ENCODE measurements at regions not wholly inside any gene's neighbourhood (a gene's known extent, or its start where the extent isn't known, plus 50 kb on each side); places are given as distances from the start of the nearest gene placed in this dataset.

- in situ Hi-C loops (cut with HindIII; ENCODE audit: low pct_unique_long_range_greater_than_20kb, low sequenced_read_pairs) = no loop called here
- DNase-seq (ENCODE audit: low read depth, low spot score) = no peak
Observed at GRCh38 chr10:90418869-90419652, 438.8 kb downstream of the HTR7 start.

DNA sequence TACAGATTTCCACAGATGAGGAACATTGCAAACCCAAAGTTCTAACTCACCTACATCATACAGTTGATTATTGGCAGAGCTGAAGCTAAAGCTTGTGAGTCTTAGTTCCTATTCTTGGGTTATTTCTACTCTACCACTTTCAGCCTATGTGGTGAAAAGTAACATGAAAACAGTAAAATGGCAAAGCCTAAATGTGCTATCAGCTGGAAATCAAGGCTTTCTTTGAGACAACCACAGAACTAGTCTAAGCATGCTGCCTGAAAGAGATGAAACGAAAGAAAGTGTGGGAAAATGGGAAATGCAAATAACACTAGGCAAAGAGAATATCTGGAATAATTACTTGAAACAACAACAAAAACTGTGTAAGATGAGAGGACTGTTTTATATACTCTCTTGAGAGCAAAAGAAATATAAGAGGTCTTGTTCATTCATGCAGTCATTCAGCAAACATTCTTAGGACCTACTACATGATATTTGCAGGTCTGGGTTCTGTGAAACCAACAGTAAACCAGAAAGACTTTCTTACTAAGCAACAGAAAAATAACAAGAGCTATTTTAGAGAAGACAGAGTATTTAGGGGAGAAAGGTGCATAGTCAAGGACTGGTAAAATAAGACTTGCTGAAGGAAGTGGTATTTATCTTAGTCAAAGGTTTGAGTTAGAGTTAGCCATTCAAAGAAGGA lies 437.1 kb downstream of the HTR7 start:
- DNase-seq (ENCODE audit: low read depth, low spot score) = no peak
- in situ Hi-C loops (cut with HindIII; ENCODE audit: low pct_unique_long_range_greater_than_20kb, low sequenced_read_pairs) = no loop called here

DNA sequence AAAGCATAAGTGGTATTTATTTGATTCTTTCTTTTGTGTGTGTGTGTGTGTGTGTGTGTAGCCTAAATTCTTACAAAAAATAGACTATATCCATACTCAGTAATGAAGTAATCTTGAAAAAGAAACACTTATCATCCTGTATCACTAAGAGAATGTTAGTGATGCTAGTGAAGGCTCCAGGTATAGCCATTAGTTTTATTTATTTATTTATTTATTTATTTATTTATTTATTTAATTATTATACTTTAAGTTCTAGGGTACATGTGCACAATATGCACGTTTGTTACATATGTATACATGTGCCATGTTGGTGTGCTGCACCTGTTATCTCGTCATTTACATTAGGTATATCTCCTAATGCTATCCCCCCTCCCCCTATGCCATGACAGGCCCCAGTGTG lies 436.0 kb downstream of the HTR7 start:
- in situ Hi-C loops (cut with HindIII; ENCODE audit: low pct_unique_long_range_greater_than_20kb, low sequenced_read_pairs) = no loop called here
- DNase-seq (ENCODE audit: low read depth, low spot score) = no peak

GRCh38 chr10:90424730-90425129 lies 433.1 kb downstream of the HTR7 start:
- no peak for DNase-seq (ENCODE audit: low read depth, low spot score)
- in situ Hi-C loops (cut with HindIII; ENCODE audit: low pct_unique_long_range_greater_than_20kb, low sequenced_read_pairs) = no loop called here

DNA sequence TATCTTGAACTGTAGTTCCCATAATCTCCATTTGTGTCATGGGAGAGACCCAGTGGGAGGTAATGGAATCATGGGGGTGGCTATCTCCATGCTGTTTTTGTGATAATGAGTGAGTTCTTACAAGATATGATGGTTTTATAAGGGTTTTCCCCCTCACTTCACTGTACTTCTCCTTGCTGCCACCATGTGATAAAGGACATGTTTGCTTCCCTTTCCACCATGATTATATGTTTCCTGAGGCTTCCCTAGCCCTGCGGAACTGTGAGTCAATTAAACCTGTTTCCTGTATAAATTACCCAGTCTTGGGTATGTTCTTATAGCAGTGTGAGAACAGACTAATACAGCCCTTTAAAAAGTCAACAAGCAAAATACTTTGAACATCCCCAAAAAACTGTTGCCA lies 427.7 kb downstream of the HTR7 start:
- in situ Hi-C loops (cut with HindIII; ENCODE audit: low pct_unique_long_range_greater_than_20kb, low sequenced_read_pairs) = no loop called here
- DNase-seq (ENCODE audit: low read depth, low spot score) = no peak

- in situ Hi-C loops (cut with HindIII; ENCODE audit: low pct_unique_long_range_greater_than_20kb, low sequenced_read_pairs) = no loop called here
- no peak for DNase-seq (ENCODE audit: low read depth, low spot score)
Observed at GRCh38 chr10:90432866-90433265, 425.0 kb downstream of the HTR7 start.

GRCh38 chr10:90435296-90435695 lies 422.5 kb downstream of the HTR7 start:
- no peak for DNase-seq (ENCODE audit: low read depth, low spot score)
- in situ Hi-C loops (cut with HindIII; ENCODE audit: low pct_unique_long_range_greater_than_20kb, low sequenced_read_pairs) = no loop called here

GRCh38 chr10:90437452-90437851 lies 420.4 kb downstream of the HTR7 start:
- DNase-seq (ENCODE audit: low read depth, low spot score) = no peak
- in situ Hi-C loops (cut with HindIII; ENCODE audit: low pct_unique_long_range_greater_than_20kb, low sequenced_read_pairs) = no loop called here

DNA sequence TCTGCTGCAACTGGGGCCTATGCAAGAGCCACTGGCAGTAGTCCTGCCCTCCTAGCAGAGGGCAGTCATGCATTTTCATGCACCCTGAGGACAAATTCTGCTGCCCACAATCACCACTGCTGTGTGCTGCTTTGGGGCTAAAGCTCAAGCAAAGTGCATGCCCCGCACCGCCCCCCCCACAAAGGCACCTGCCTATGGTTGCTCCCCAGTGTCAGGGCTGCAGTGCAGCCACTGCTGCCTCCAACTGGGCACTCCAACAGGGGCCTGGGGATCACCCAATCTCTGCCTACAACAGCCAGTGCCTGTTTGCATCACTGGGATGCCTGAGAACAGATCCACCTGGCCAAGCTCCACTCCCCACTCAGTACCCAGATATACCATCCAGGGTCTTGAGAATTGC lies 417.0 kb downstream of the HTR7 start:
- in situ Hi-C loops (cut with HindIII; ENCODE audit: low pct_unique_long_range_greater_than_20kb, low sequenced_read_pairs) = no loop called here
- DNase-seq (ENCODE audit: low read depth, low spot score) = no peak

DNA sequence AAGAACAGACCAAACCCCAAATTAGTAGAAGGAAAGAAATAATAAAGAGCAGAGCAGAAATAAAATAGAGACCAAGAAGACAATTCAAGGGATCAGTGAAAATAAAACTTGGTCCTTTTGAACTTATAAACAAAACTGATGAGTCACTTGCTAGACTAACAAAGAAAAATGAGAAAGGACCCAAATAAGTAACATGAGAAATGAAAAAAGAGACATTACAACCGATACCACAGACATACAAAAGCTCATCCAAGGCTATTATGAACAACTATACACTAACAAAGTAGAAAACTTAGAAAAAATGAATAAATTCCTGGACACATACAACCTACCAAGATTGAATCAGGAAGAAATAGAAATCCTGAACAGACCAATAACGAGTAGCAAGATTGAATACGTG lies 414.5 kb downstream of the HTR7 start:
- in situ Hi-C loops (cut with HindIII; ENCODE audit: low pct_unique_long_range_greater_than_20kb, low sequenced_read_pairs) = no loop called here
- DNase-seq (ENCODE audit: low read depth, low spot score) = no peak

GRCh38 chr10:90447831-90448230 lies 410.0 kb downstream of the HTR7 start:
- no peak for DNase-seq (ENCODE audit: low read depth, low spot score)
- in situ Hi-C loops (cut with HindIII; ENCODE audit: low pct_unique_long_range_greater_than_20kb, low sequenced_read_pairs) = no loop called here

- in situ Hi-C loops (cut with HindIII; ENCODE audit: low pct_unique_long_range_greater_than_20kb, low sequenced_read_pairs) = no loop called here
- no peak for DNase-seq (ENCODE audit: low read depth, low spot score)
Observed at GRCh38 chr10:90450797-90451196, 407.0 kb downstream of the HTR7 start.

DNA sequence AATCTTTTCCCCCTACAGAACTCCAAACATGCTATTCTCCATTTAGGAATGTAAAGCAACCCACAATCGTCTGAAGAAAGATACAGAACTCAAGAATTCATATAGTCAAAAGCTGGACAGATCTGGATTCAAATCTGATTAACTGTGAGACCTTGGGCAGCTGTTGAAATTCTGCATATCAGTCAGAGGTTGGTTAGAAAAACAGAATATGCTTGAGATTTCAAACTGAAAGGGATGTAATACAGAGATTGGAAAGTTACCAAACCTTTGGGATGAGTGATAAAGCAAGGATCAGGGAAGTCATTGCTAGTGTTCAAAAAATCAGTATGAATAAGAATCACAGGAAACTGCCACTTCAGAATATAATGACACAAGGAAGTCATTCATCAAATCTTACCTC lies 406.6 kb downstream of the HTR7 start:
- peak; percentile 16 for DNase-seq (ENCODE audit: low read depth, low spot score)

GRCh38 chr10:90458054-90458453 lies 399.8 kb downstream of the HTR7 start:
- in situ Hi-C loops (cut with HindIII; ENCODE audit: low pct_unique_long_range_greater_than_20kb, low sequenced_read_pairs) = no loop called here
- DNase-seq (ENCODE audit: low read depth, low spot score) = no peak

More for the DNA sequence above, 406.6 kb downstream of the HTR7 start:
- in situ Hi-C loops (cut with HindIII; ENCODE audit: low pct_unique_long_range_greater_than_20kb, low sequenced_read_pairs) = no loop called here

- no peak for DNase-seq (ENCODE audit: low read depth, low spot score)
- in situ Hi-C loops (cut with HindIII; ENCODE audit: low pct_unique_long_range_greater_than_20kb, low sequenced_read_pairs) = no loop called here
Observed at GRCh38 chr10:90458571-90458970, 399.3 kb downstream of the HTR7 start.

- in situ Hi-C loops (cut with HindIII; ENCODE audit: low pct_unique_long_range_greater_than_20kb, low sequenced_read_pairs) = no loop called here
- DNase-seq (ENCODE audit: low read depth, low spot score) = no peak
Observed at GRCh38 chr10:90461437-90462155, 396.2 kb downstream of the HTR7 start.

DNA sequence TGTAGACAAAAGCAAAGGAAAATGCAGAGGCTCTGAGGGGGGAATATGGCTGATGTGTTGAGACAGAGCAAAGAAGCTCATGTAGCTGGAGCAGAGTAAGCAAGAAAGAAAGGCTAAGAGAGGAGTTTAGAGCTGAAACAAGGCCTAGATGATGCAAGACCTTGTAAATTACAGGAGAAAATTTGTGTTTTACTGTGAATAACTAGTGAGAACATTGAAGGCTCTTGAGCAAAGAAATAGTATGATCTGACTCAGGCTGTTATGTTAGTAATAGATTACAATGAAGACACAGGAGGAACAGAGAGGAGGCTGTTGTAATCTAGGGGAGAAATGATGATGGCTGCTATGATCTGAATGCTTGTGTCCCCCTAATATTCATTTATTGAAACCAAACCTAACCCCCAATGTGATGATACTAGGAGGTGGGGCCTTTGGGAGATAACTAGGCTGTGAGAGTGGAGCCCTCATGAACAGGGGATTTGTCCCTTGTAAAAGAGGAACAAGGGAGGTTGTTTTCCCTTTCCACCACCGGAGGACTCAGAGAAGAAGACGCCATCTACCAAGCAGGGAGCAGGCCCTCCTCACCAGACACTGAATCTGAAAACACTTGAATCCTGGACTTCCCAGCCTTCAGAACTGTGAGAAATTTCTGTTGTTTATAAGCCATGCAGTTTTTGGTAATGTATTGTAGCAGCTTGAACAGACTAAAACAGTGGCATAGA lies 394.9 kb downstream of the HTR7 start:
- in situ Hi-C loops (cut with HindIII; ENCODE audit: low pct_unique_long_range_greater_than_20kb, low sequenced_read_pairs) = no loop called here
- no peak for DNase-seq (ENCODE audit: low read depth, low spot score)

- in situ Hi-C loops (cut with HindIII; ENCODE audit: low pct_unique_long_range_greater_than_20kb, low sequenced_read_pairs) = no loop called here
- DNase-seq (ENCODE audit: low read depth, low spot score) = no peak
Observed at GRCh38 chr10:90464329-90464728, 393.5 kb downstream of the HTR7 start.
